NCI-H2196 (cell line): ENCODE measurements at regions not wholly inside any gene's neighbourhood (a gene's known extent, or its start where the extent isn't known, plus 50 kb on each side); places are given as distances from the start of the nearest gene placed in this dataset.
"Not testable (repeated sequence)": the region's sequence is repeated elsewhere in the genome, so short reads cannot be mapped to it uniquely, and the experiment has no call there.

Experiments
- DNase-seq: peaks from one replicate; lab custom pipeline; 2025; ENCODE audit not compliant: unreplicated experiment; lab: John Stamatoyannopoulos, UW

DNA sequence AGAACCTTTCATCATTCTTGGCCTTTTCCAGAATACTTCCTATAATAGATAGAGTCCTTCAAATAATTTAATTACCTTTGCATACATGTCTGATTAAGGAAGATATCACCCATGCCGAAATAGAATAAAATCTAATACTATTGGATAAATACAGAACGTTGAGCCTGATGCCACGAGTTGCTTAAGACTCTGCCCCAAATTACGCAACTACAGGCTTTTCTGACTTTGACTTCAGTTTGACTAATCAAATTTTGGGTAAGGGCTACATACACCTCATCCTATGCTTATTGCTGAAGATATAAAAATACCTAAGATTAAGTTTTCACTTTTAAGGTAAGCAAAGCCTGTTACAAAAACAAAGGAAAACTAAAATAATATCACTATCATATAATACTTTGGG, 1065.1 kb upstream of the NRXN1 start:
- no peak for DNase-seq

DNA sequence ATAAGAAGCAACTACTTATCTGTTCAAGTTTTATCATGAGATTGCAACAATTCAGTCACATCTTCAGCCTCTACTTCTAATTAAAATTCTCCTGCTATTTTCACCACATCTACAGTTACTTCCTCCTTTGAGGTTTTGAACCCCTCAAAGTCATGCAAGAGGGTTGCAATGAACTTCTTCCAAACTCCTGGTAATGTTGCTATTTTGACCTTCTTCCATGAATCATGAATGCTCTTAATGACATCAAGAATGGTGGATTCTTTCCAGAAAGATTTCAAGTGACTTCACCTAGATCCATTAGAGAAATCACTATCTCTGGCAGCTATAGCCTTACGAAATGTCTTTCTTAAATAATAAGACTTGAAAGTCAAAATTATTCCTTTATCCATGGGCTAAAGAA, 1052.8 kb upstream of the NRXN1 start:
- DNase-seq = no peak

DNA sequence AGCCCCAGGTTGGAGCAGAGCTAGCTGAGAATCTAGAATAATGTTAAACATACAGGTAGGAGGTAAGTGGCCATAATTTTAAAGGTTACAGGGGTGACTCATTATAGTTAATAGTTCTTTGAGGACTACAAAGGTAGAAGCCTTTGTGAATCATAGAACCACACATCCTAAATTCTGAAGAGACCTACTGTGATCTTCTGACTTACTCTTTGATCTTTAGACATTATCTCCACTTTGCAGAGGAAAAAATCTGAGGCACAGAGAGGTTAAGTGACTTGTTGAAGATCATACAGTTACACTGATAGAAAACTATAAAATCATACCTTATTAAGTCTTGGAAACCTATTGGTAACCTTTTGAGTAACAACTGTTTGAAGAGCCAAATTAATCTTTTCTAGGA, 1051.3 kb upstream of the NRXN1 start:
- no peak for DNase-seq

DNA sequence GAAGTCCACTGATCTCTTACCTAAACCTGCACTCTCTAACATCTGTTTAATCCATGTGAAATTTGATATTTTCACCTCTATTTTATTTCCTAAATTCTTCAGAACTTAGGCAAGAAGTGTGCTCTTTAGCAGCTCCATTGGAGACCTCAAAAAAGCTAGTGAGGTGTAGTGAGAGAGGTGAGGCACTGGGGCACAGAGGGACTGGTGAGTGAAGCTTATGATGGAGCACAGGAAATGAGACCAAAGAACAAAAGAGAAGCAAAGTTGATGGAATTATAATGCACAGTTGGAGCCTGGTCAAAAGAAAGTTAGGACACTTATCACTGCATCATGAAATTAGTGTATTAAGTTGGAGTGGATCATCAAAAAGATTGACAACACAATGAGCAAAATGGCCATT, 1050.7 kb upstream of the NRXN1 start:
- DNase-seq = no peak

DNA sequence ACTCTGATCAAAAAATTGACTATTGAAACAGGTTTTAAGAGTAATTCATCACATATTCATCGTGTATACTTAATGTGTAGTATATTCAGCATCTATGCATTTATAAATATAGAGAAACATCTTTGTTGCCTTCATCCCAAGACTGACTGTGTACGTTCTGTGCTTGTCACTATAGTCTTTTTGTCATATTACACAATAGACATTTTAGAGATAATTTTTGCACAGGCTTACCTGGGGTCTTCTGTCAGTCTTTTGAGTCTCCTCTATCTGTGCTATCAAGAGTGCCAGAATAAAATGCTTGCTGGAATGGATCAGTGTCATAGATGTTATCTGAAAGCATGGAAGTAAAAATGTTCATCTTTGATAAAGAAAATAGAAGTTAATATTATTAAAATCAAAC, 1047.7 kb upstream of the NRXN1 start:
- DNase-seq = no peak

DNA sequence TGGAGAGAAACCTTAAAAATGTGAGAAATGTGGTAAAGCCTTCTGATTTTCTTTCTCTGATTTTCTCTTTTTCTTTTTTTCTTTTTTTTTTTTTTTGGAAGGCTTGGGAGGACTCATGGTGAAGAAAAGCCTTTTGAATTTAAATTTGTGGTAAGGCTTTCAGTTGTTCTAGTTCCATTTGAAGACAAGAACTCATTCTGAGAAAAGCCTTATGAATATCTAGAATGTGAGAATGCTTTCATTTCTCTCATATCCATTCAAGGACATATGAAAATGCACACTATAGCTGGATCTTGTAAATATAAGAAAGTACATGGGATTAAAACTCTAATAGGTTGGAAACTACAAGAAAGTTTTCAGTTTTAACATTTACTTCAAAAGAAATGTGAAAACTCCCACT, 1045.2 kb upstream of the NRXN1 start:
- no peak for DNase-seq

DNA sequence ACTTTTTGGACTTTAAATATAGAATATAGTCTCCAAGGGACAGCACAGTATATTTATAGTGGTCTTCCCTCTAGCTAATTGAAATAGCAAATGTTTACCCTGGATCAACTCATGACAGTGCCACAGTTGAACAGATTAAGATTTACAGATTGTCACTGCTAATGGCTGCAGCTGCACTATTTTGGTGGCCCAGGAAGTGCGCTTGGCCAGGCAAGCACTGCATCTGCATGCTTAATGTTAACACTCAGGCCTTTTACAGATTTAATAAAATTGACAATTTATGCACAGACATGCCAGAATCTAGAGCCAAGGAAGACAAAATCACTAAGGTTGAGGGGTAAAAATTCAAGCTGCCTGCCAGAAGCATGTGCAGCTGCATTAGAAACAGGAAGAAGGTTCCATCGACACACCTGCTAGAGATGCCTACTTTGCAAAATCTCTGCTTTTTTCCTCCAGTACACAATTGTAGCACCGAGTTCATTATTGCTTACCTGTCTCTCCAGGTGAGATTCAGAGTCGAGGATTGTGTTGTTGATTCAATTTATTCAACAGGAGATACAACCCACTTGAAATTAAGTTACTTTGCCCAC, 1042.3 kb upstream of the NRXN1 start:
- no peak for DNase-seq

DNA sequence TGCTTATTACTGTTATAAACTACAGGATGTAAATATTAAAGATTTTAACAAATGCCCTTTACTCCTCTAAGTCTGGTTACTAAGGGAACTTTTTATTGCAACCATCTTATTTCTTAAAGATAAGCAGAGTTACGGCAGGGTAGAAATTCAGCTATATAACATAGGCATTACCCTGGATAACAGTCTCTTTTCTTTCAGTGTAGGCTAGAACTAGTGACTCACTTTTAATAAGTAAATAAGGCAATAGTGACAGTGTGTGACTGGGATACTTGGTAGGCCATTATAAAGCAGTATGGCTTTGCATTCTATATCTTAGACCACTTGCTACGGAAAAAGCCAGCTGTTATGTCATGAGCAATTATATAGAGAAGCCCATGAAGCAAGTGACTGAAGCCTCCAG, 1041.0 kb upstream of the NRXN1 start:
- DNase-seq = no peak

DNA sequence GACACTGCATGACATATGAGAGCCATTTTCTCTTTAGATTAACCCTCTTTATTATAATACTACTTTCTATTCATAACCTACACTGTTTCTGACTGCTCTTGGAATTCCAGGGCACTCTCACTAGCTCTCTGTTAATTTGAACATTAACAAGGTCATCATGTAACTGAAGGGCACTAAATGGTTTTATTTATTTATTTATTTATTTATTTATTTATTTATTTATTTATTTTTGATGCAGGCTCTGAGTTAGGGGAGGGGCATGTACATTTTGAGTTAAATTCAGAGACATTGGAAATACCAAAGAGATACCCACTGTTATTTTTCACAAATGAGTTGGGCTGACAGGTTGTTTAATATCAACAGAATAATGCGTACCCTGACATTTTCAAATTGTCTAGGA, 1038.7 kb upstream of the NRXN1 start:
- no peak for DNase-seq

DNA sequence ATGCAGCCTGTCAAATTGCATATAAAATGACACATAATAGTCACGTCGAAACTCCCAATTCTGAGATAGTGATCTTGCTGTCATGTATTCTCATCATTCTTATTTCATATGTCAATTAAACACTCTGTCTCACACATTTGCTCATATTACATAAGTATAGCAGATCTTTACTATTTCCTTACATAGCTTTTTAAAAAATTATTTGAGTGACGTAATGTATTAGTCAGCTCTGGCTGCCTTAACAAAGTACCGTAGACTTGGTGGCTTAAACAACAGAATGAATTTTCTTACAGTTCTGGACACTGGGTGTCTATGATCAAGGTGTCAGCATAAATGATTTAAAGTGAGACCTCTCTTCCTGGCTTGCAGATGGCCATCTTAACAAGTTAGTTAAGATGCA, 1032.3 kb upstream of the NRXN1 start:
- DNase-seq = no peak

DNA sequence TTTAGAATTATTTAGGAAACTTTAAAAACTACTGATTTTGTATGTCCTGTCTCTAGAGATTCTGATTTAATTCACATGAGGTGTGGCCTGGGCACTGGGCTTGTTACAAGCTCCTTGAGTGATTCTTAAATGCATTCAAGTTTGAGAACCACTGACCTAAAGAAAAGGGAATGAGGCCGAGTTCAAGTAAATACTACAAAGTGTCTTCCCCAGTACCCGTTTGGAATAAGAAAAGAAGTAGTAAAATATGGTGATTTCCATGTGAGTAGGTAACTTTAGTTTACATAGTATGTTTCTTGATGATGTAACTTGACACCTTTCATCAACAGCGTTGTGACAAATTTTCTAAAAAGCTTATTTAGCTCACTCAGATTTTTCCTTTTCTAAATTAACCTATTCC, 1022.9 kb upstream of the NRXN1 start:
- no peak for DNase-seq

DNA sequence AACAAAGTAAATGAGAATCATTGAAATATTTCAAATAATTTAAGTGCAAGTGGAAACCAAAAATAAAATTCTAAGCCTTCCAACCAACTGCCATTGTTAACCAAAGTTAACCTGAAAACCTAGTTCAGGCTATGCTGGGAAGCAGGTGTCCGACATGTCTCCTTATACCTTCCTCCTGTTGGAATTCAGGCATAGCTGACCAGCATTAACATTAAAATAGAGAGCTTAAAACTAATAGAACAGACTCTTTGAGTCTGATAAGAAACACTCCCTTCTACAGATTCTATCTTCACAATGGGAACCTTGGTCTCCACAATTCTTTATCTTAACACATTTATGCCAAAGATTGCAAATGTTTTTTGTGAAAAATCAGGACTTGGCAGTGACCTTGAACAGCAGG, 1004.9 kb upstream of the NRXN1 start:
- no peak for DNase-seq

DNA sequence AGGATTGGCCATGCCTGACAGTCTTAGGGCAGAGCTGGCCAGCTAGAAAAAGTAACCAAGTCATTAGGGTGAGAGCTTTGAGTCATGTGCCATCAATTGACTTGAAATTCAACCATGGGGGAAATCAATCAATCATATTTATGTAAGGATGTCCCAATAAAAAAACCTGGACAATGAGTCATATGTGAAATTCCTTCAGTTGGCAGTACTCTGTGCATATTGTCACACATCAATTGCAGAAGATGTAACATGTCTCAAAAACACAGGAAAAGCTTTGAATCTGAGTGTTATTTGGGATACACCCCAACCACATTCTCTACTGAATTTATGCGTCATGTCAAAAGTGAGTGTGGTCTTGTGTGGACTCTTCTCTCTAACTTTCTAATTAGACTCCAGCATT, 1004.1 kb upstream of the NRXN1 start:
- DNase-seq = no peak

DNA sequence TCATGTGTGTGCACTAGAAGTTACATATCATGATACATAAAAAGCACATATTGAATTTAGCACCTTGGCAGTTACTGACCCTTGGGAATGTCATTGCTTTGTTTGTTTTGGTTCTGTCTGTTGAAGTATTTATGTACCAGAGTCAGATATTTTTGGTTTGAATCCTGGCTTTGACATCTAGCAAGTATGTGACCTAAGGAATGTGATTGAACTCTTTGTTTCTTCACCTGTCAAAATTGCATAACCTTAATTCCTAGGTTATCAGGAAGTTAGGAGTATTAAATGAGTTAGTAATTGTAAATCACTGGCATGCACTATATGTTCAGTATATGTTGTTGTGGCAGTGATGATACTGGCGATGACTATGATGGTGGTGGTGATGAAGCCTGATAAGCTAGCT, 1003.5 kb upstream of the NRXN1 start:
- no peak for DNase-seq

DNA sequence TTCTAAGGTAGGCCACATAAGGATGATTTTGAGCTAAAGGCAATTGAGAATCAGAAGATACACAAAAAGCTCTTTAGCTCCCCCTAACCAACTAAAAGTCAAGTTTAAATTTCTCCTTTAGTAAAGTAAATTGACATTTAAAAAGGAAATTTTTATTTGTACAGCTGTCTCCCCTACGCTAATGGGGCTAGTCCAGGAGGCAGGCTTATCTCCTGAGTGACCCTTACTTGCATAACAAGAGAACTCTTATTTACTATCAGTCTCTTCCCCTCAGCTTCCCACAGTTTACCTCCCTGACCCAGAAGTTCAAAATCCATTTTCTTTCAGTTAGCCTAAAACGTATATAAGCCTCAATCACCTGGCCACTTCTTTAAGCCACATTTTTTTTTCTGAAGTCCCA, 1002.8 kb upstream of the NRXN1 start:
- no peak for DNase-seq

DNA sequence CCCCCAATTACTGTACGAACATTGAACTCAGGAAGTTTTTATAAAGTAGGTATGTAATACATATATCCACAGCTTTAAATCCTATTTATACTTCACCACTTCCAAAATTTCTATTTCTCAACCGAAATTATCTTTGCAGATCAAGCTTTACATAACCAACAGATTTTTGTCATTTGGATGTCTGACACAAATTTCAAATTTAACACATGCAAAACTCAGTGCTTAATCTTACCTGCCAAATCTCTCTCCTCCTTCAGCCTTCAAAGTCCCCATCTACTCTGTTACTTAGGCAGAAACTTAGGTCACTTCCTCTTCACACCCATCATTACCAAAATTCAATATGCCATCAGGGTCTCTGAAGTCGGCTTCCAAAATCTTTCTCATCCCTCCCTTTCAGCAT, 990.1 kb upstream of the NRXN1 start:
- DNase-seq = no peak

DNA sequence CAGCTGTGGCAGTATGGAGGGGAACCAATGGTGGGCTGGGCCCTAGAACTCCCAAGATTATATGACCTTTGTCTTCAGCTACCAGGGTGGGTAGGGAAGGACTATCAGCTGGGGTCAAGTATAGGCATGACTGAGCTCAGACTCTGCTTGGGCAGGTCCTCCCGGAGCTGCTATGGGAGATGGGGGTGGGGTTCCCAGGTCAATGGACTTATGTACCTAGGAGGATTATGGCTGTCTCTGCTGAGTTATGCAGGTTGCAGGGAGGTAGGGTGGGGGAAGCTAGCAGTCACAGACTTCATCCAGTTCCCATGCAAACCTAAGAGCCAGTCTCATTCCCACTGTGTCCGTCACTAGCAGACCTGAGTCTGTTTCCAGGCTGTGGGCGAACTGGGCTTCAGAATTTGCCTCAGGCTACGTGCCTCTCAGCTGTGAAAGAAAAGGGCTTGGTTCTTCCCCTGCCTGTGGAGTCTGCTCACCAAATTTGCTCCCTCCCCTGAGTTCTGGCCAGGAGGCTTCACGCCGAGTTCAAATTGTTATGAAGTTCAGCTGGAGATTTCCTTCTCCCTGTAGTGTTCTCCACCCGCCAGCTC, 985.8 kb upstream of the NRXN1 start:
- no peak for DNase-seq

DNA sequence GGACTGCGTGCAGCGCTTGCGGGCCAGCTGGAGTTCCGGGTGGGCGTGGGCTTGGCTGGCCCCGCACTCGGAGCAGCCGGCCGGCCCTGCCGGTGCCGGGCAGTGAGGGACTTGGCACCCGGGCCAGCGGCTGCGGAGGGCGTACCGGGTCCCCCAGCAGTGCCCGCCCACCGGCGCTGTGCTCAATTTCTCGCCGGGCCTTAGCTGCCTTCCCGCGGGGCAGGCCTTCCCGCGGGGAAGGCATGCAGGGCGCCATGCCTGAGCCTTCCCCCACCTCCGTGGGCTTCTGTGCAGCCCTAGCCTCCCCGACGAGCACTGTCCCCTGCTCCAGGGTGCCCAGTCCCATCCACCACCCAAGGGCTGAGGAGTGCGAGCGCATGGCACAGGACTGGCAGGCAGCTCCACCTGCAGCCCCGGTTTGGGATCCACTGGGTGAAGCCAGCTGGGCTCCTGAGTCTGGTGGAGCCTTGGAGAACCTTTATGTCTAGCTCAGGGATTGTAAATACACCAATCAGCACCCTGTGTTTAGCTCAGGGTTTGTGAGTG, 975.0 kb upstream of the NRXN1 start:
- DNase-seq = not testable (repeated sequence)

DNA sequence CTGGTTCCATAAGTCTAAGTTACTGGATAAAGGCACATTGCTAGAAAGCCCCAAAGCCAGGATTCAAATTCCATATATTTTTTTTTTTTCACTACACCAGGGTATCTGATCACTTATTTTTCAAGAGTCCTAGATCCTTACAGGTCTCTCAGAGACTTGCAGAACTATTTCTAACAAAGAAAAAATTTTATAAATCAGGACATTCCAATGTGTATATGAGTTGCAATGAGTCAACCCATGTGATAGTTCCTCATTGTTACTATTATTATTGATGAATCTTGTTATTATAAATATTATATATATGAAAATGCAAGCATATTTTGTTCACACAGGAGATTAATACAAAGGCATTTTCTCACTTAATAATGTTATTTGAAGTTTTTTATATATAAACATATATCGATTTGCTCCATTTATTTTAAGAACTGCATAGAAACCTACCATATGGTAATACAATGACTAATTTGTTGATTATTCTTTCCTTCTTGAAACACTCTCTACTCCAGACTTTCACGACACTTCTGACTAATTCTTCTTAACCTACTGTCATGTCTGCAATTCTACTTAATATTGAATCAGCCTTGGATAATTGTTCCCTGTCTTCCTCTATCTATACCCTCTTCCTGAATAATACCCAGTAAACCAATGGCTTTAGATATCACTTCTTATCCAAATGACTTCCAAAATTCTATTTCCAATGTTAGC, 968.4 kb upstream of the NRXN1 start:
- DNase-seq = no peak

DNA sequence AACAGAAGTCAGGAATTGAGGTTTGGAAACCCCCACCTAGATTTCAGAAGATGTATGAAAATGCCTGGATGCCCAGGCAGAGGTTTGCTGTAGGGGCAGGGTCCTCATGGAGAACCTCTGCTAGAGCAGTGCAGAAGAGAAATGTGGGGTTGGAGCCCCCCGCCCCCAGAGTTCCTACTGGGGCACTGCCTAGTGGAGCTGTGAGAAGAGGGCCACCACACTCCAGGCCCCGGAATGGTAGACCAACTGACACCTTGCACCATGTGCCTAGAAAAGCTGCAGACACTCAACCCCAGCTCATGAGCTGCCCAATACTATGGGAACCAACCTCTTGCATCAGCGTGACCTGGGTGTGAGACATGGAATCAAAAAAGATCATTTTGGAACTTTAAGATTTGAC, 967.0 kb upstream of the NRXN1 start:
- DNase-seq = no peak

DNA sequence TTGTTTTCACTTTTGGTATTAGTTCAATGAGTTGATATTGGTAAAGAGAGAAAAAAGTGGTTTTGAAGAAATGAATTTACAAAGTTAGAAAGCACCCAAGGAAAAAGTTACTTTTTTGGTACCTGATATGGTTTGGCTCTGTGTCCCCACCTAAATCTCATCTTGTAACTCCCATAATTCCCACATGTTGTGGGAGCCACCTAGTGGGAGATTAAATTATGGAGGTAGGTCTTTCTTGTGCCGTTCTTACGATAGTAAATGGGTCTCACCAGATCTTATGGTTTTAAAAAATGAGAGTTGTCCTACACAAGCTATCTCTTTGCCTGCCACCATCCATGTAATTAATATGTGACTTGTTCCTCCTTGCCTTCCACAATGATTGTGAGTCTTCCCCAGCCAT, 965.6 kb upstream of the NRXN1 start:
- DNase-seq = no peak

DNA sequence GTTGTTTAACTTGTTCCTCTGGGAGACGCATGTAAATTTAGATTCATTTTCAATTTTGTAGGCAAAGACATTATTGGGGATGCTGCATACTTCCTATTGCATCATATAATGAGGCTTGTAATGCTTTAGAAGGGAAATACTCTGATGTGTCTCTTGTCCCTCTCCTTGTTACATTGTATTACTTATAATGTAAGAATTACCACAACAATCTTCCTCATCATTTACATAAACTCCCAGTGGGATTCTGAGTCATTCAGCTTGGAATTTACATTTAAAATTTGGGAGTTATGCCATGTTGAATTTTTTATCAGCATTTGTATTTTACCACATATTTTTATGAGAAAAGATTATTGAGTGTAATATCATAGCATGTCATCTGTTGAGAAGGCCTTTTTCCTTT, 963.4 kb upstream of the NRXN1 start:
- no peak for DNase-seq
